Erythroblast (primary cell): ENCODE measurements at regions not wholly inside any gene's neighbourhood (a gene's known extent, or its start where the extent isn't known, plus 50 kb on each side); places are given as distances from the start of the nearest gene placed in this dataset.
"Not testable (repeated sequence)": the region's sequence is repeated elsewhere in the genome, so short reads cannot be mapped to it uniquely, and the experiment has no call there.

Source experiments
- DNase-seq, 2 experiments: peaks; one replicate each; lab custom pipeline; 2025; lab: John Stamatoyannopoulos, UW

- not testable (repeated sequence) for DNase-seq
Measured at GRCh38 chr10:47711428-47711827, 52.0 kb downstream of the SYT15B start.

- DNase-seq = not testable (repeated sequence)
Measured at GRCh38 chr10:47710443-47710842, 52.9 kb downstream of the SYT15B start.

DNA sequence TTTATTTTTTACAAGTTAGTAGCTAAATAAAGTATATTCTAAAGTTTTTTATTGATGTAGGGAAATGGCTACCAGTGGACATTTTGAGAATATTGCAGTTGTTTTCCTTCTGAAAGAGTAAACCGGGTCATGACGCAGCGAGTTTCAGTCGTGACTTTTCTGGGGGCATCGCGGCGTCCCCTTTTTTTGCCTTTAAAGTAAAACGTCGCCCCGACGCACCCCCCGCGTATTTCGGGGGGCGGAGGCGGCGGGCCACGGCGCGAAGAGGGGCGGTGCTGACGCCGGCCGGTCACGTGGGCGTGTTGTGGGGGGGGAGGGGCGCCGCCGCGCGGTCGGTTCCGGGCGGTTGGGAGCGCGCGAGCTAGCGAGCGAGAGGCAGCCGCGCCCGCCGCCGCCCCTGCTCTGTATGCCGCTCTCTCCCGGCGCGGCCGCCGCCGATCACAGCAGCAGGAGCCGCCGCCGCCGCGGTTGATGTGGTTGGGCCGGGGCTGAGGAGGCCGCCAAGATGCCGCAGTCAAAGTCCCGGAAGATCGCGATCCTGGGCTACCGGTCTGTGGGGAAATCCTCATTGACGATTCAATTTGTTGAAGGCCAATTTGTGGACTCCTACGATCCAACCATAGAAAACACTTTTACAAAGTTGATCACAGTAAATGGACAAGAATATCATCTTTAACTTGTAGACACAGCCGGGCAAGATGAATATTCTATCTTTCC, 57.5 kb downstream of the SYT15B start:
- not testable (repeated sequence) for DNase-seq

GRCh38 chr10:47701285-47701684, 62.1 kb downstream of the SYT15B start:
- DNase-seq = not testable (repeated sequence)

DNA sequence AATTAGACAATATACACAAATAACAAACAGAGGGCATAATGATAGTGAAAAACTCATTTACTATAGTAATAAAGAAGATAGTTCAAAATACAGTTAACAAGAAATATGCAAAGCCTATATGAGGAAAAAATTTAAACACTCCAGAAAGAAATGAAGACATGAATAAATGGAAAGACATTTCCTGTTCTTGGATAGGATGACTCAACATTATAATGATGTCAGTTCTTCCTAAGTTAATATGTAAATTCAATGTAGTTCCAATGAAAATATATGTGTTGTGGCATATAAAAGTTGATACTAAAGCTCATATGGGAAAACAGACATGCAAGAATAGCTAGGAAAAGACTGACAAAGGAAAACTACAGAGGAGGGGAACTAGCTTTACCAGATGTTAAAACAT, 63.5 kb downstream of the SYT15B start:
- not testable (repeated sequence) for DNase-seq

DNA sequence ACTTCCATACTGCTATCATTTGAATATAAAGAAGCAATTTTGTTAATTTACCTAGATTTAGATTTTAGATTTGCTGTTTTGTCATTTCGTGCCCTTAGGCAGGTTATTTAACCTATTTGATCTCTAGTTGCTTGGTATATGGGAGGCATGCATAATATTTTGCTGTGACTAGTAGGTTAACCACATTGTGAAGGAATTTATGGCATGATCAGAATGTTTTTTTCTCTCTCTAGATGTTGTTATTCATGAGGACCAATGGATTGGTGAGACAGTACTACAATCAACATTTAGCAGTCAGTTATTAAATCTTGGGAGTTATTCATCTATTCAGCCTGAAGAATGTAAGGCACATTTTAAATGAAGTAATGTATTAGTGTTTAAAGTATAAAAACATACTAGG, 67.2 kb downstream of the SYT15B start:
- DNase-seq = not testable (repeated sequence)

GRCh38 chr10:47695149-47695548, 68.2 kb downstream of the SYT15B start:
- not testable (repeated sequence) for DNase-seq

- DNase-seq = not testable (repeated sequence)
Measured at GRCh38 chr10:47690304-47690703, 73.1 kb downstream of the SYT15B start.

DNA sequence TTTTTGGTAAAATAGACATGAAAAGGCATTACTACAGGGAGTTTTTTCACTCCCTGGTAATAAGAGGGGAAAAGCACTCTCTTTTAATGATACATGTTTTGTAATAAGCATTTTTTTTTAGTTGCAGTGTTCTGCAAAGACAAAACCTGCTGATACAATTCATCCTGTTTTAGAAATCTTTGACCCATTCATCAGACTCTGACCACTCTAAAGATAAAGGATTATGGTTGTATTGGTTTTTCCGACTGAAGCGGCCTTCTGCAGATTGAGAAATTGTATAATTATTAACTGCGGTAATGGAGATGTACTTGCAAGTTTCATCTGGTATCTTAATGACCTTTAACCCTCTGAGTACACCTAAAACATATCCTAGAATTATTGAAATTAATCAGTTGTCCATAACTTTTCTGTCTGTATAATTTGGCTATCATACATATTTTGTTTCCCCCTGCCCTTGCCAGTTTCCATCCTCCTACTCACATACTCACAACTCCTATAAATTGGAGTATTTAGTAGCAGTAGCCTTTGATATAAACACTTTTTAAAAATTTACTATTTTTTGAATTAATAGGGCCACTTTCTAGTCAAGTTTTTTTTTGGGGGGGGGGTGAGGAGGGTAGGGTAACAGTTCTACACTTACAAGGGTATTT, 79.4 kb downstream of the SYT15B start:
- DNase-seq = not testable (repeated sequence)

- not testable (repeated sequence) for DNase-seq
Measured at GRCh38 chr10:47681638-47681990, 81.8 kb downstream of the SYT15B start.

DNA sequence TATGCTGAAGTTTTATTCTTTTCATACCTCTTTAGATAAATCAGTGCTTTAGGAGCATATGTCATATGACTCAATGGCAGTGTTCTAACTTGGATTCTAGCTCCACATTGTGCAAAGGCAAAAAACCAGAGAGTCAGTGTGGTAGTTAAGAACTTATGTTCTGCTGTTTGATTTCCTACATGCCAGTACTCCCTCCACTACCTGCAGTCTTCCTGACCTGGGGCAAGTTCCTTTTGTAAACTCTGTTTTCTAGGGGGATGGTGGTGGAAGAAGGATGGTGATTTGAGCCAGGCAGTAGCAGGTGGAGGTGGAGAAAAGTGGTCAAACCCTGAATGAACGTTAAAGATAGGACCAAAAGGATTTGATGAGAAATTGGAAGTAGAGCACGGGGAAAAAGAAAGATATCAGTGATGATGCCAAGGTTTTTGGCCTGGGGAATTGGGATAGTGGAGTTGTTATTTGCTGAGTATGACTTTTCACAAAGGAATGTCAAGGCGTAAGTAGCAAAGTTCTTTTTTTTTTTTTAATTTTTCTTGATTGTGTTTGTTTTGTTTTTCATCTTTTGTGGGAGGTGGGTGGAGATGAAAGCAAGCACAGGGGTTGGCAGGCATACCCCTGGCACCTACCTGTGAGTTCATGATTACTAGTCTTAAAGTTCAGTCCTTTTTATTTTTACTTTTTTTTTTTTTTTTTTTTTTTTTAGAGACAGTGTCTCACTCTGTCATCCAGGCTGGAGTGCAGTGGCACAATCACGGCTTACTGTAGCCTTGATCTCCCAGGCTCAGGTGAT, 82.3 kb downstream of the SYT15B start:
- not testable (repeated sequence) for DNase-seq

DNA sequence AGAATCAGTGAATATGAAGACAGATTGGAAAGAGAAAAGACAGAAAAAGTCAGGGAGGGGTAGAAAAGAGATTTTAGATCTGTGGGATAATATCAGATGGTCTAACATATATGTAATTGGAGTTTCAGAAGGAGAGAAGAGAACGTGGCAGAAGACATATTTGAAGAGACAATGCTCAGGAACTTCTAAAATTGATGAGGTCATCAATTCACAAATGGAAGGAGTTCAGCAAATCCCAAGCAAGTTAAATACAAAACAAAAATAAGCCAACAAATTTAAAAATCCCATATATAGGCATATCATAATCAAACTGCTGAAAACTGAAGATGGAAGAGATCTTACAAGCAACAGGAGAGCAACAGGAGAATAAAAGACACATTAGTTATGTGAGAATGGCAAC, 87.3 kb downstream of the SYT15B start:
- not testable (repeated sequence) for DNase-seq

- DNase-seq = not testable (repeated sequence)
Measured at GRCh38 chr10:47675577-47675976, 87.8 kb downstream of the SYT15B start.

DNA sequence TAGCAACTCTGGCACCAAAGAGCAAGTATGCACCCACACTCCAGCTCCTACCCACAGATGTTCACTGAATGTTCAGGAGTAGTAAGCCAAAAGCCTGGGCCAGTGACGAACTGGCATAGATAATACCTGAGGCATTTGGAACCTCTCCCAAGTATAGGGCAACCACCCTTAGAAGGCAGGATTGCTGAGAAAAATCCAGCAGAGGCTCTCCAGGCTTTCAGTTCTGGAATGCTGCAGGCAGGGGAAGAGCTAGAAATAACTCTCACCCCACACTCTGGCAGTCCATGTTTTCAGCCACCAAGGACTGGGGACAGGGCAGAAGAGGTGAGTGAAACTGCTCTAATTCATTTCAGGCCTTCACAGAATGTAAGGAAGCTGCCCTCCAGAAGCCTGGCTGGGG, 90.3 kb downstream of the SYT15B start:
- DNase-seq = not testable (repeated sequence)

DNA sequence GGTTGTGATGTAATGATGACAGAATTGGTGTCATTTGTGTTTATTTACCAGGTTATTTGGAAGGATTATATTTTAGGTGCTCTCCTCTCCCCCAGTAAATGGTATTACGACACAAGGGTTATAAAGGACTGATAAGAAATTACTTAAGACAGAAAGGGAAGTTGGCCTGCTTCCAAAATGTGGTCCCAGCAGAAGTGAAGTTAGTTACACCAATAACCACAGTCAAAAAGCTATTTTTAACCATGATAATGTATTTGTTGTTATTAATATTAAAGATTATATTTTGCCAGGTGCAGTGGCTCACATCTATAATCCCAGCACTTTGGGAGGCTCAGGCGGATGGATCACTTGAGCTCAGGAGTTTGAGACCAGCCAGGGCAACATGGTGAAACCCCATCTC, 92.5 kb downstream of the SYT15B start:
- DNase-seq = not testable (repeated sequence)

- DNase-seq = not testable (repeated sequence)
Measured at GRCh38 chr10:47661955-47662577, 101.3 kb downstream of the SYT15B start.

DNA sequence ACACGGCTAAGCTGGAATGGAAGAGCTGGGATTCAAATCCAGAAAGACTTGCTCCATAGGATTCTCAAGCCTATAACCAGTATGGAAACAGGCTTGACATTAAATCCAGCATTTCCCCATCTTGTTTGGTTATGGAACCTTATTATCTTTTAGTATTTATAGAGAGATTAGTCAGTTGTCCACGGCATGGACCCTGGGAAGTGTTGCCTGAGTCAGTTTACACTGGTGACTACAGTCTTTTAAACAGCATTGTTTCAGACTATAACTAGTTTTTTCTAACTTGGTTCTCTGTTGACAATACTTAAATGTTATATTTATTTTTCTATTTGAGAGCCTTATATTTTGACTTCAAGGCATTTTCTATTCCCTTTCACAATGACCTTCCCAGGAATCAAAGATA, 106.7 kb downstream of the SYT15B start:
- not testable (repeated sequence) for DNase-seq

DNA sequence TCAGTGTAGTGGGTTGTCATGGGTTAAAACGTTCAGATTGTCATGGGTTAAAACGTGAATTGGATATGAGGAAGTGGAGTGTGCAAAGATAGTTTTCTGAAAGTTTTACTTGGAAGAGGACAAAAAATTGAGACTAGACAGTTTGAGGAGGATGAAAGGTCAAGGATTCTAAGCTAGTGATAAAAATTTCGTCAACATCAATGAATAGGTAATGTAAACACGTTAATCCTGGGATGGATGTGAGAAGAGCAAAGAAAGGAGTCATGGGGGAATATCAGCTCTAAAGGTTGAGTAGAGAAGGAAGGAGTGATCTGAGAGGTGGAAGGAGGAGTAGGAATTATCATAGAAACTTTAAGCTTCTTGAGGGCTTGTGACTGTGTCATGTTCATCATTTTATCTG, 109.2 kb downstream of the SYT15B start:
- not testable (repeated sequence) for DNase-seq

- not testable (repeated sequence) for DNase-seq
Measured at GRCh38 chr10:47648594-47648993, 114.8 kb downstream of the SYT15B start.

GRCh38 chr10:47647523-47648101, 115.8 kb downstream of the SYT15B start:
- DNase-seq = not testable (repeated sequence)

- DNase-seq = not testable (repeated sequence)
Measured at GRCh38 chr10:47646686-47647273, 116.6 kb downstream of the SYT15B start.
